GM12872 (cell line): ENCODE measurements at regions not wholly inside any gene's neighbourhood (a gene's known extent, or its start where the extent isn't known, plus 50 kb on each side); places are given as distances from the start of the nearest gene placed in this dataset.

Experiments
- CTCF ChIP-seq: IDR thresholded peaks from 3 replicates; pipeline ENCODE4 v1.5.1; 2011; ENCODE audit warnings: low read depth, mild to moderate bottlenecking, low read length, moderate library complexity; ENCODE audit not compliant: insufficient read depth

- TF ChIP-seq CTCF = no peak
Observed at GRCh38 chr2:105496271-105496670, 97.4 kb upstream of the FHL2 start.

GRCh38 chr2:105494683-105495425 is 96.0 kb upstream of the FHL2 start:
- TF ChIP-seq CTCF = no peak

GRCh38 chr2:105490956-105491355 is 92.1 kb upstream of the FHL2 start:
- no peak for TF ChIP-seq CTCF

GRCh38 chr2:105490204-105490603 is 91.4 kb upstream of the FHL2 start:
- no peak for TF ChIP-seq CTCF

GRCh38 chr2:105489168-105489878 is 90.5 kb upstream of the FHL2 start:
- no peak for TF ChIP-seq CTCF

GRCh38 chr2:105488285-105488684 is 89.4 kb upstream of the FHL2 start:
- TF ChIP-seq CTCF = no peak

- TF ChIP-seq CTCF = no peak
Observed at GRCh38 chr2:105487142-105488069, 88.6 kb upstream of the FHL2 start.
